A204.1 (cell line): ENCODE measurements at regions not wholly inside any gene's neighbourhood (a gene's known extent, or its start where the extent isn't known, plus 50 kb on each side); places are given as distances from the start of the nearest gene placed in this dataset.
A peak's percentile ranks its signal among the peaks of the same experiment; 100 is the strongest.
"Not testable (repeated sequence)": the region's sequence is repeated elsewhere in the genome, so short reads cannot be mapped to it uniquely, and the experiment has no call there.

Source experiments
- FAIRE-seq: peaks from 2 replicates; lab custom pipeline; 2012; peaks lifted over from hg19 to GRCh38; lab: Jason Lieb, UNC

DNA sequence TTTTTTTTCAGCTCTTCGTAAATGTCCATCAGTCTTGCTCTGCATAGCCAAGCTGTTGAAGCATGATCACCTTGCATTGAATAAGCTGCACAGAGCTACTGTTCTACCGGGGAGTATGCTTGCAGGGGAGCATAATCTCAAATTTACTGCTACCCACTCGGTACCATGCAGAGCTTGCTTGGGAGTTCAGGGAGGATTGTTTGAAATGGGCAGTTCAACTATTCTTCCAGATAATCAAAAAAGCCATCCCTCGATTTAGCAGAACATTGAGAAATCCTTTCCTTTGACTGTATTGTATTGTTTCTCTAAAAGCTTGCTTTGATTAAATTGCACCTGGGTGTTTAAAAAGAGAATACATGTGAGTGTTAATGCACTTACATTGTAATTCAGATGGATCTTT is 332.6 kb downstream of the UTRN start:
- no peak for FAIRE-seq

DNA sequence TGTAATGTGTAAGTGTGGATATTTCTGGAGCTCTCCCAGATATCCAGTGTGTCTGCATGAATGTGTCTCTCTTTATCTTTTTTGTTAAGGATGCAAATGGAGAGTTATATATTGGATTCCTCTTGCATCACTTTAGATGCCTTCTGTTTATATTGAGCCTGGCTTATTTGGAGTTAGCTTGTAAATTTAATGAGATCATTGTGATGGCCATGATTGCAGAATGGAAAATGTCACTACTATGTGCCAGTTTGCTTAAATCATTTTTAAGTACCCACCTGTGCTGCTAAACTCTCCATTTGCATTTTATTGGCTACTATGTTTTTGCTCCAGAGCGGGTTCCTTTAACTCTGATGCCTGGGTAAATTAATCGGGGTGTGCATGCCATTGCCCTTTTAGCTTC is 334.8 kb downstream of the UTRN start:
- FAIRE-seq: no peak

DNA sequence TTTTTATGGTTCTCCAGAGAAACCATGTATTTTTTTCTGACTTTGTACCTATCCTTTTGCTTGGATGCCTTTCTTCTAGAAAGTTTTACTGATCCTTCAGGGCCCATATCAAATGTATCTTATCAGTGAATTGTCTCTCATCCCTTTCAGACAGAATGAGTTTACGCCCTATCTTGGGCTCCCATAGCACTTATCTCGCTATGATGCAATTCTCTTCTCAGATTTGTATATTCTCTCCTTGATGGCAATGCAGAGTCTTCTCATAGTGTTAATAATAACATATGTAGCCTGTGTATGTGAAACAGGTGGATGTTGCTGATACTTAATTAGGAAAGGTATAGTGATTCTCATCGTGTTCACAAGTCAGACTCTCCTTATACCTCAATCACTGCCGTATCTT is 336.2 kb downstream of the UTRN start:
- no peak for FAIRE-seq

DNA sequence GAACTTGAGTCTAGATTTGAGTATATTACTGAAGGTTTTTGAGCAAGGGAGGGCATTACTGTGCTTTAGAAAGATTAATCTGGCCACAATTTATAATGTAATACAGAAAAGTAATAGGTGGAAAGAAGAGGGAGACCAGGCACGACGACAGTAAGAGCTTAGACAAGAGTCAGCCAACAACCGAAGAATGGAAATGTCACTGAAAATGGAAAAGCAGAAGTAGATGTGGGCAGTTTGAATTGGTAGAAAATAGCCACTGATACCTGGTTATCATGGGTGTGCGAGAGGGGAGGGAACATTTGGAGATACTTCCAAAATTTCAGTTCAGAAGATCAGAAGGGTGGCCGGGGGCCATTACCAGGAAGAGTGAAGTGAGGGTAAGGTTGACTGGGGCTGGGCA is 339.1 kb downstream of the UTRN start:
- FAIRE-seq: no peak

DNA sequence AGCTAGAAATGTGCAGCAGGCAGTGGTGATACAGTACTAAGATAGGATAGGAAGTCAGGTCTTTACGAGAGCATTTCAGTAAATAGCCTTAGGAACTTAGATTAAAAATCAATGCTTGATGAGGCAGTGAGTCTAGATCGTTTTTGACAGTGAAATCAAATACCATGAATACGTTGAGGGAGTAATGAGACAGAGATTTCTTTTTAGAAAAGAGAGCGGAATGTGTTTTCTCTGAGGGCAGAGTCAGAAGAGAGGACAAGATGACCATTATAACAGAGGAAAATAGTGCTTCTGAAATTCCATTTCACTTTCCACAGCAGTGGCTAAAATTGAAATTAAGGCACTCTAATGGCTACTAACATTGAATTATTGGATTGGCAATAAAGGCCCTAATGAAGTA is 339.6 kb downstream of the UTRN start:
- FAIRE-seq: no peak

DNA sequence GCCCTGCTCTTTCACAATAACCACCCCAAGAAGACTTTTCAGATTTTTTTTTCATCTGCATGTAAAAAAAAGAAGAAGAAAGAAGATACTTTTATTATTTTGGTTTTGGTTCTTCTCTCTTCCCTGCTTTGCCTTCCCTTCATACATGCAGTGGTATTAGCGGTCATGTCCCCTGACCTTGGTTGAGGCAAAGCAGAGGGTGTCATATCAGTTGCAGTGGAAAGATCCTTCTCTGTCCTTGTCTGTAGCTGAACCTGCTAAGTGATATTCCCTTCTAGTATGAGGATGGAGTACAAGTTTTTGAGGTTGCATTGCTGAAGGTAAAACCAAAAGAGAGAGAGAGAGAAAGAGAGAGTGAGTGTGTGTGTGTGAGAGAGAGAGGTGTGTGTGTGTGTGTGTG is 345.7 kb downstream of the UTRN start:
- no peak for FAIRE-seq

DNA sequence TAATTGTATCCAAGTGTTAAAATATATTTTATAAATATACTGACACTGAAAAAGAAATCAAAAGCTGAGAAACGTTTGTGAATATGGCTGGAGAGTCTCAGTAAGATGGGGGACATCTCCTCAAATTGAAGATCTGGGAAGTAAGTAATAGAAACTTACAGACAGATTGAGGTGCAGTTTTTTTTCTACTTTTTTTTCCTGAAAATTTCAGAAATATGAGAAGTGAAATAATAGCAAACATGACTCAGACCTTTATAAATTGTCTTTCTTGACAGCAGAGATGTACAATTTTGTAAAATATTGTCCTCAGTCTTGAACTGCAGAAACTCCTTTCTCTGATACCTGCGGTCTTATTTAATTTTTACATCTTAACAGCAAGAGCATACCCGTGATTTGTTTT is 347.1 kb downstream of the UTRN start:
- FAIRE-seq: no peak

DNA sequence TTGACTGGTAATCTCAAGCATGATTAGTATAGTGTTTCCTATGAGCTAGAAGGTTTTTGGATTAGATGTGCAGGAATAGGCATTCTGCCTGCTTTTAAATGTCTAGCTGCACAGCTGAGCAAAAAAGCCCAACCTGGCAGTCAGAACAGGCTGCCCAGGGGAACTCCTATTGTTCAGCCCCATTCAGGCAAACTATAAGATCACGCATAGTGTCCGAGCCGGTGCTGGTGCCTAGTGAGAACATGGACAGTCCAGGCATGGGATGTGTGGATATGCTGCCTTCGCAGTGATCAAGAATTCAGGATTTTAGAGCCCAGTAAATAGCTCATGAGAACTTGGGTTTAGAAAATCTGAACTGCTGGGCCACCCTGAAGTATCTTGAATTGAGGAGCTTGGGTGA is 348.8 kb downstream of the UTRN start:
- FAIRE-seq: no peak

DNA sequence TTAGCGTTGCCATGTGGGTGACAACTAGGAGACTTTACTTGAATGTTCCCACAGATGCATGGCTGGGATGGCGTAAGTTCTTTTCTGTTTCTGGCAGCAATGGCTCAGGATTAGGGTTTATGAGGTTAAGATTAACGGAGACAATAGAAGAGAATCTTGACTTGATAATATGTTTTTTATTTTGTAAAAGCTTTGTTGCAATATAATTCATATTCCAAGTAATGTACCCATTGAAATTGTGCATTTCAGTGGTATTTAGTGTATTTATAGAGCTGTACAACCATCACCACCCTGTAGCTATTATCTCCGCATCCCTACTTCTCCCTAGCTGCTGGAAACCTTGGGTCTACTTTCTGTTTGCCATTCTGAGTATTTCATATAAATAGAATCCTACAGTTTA is 349.2 kb downstream of the UTRN start:
- no peak for FAIRE-seq

DNA sequence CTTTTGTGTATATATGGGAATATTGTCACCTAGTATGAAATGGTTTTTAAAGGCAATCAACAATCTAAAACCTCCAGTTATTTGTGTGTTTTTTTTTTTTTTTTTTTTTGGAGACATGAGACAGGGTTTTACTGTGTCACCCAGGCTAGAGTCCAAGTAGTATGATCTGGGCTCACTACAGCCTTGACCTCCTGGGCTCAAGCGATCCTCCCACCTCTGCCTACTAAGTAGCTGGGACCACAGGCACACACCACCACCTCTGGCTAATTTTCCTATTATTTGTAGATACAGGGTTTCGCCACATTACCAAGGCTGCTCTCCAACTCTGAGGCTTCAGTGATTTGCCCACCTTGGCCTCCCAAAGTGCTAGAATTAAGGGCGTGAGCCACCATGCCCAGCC is 349.9 kb downstream of the UTRN start:
- FAIRE-seq: no peak

DNA sequence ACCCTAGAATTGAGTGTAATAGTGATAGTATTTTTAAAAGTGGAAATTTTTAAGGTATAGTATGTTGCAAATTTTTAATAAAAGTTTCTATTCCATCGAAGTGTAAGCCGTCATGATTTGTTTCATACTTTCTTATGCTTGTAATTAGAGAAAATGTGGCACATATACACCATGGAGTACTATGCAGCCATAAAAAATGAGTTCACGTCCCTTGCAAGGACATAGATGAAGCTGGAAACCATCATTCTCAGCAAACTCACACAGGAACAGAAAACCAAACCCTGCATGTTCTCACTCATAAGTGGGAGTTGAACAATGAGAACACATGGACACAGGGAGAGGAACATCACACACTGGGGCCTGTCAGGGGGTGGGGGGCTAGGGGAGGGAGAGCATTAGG is 350.9 kb downstream of the UTRN start:
- not testable (repeated sequence) for FAIRE-seq

DNA sequence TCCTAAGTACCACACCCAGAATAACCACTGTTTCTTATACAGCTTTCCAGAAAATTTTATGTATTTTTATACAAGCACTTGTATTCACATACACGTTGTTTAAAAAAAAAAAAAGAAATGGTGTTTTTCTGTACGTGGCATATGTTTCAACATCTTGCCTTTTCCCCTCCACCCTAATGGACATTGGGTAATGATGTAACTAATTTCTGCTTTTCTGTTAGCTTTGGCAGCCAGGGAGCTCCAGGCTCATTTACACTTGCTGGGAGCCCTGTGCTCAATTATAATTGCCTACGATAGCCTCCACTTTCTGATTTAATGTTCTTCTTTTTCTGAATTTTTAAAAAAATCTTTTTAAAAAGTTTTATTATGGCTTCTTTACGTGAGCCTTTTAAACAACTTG is 352.4 kb downstream of the UTRN start:
- no peak for FAIRE-seq

DNA sequence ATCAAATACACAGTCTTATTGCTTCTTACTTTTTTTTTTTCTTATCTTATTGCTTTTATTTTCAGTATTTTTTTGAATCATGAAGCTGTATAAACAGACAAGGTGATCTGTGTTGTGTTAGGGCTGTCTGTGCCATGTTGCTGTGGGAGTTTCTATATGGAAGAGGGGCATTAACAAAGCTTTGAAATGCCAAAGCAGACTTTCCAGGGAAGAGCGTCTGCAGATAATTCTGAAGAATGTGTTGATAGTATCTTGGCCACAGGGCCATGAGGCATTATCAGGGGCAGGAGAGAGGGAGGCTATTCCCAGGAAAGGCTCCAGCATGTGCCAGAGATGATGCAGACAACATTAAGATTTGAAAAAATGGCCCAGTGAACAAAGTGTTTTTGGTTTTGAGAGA is 354.5 kb downstream of the UTRN start:
- FAIRE-seq: no peak

DNA sequence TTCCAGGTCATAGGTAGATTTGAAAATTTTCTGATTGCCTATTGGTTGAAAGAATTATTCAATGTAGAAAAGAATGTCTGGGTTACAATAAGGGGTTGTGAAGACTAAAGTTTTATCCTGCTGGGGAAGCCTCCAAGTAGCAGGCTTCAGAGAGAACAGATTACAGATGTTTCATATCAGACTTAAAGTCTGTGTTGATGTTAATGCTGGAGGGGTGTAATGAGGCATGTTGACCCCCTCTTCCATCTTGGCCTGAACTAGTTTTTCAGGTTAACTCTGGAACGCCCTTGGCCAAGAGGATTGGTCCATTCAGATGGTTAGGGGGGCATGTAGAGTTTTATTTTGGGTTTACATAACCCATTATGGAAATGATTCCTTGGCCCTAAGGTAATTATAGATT is 356.2 kb downstream of the UTRN start:
- FAIRE-seq: no peak

DNA sequence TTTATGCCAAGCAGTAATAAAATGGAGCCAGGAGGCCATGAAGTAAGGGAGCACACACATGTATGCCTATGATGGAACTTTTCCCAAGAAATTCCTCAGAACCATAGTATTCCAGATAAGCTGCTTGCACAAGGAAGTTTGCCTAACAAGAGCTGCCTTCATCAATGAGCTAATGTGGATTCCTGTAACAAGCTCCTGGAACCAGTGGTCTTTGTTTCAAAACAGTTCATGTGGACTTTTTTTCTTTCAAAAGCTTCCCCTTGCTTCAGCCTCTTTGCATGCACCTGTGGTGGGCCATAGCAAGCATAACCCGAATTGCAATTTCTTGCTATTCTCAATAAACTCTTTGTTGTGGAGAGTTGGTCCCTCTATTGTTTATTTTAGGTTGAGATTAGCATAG is 359.6 kb downstream of the UTRN start:
- no peak for FAIRE-seq

DNA sequence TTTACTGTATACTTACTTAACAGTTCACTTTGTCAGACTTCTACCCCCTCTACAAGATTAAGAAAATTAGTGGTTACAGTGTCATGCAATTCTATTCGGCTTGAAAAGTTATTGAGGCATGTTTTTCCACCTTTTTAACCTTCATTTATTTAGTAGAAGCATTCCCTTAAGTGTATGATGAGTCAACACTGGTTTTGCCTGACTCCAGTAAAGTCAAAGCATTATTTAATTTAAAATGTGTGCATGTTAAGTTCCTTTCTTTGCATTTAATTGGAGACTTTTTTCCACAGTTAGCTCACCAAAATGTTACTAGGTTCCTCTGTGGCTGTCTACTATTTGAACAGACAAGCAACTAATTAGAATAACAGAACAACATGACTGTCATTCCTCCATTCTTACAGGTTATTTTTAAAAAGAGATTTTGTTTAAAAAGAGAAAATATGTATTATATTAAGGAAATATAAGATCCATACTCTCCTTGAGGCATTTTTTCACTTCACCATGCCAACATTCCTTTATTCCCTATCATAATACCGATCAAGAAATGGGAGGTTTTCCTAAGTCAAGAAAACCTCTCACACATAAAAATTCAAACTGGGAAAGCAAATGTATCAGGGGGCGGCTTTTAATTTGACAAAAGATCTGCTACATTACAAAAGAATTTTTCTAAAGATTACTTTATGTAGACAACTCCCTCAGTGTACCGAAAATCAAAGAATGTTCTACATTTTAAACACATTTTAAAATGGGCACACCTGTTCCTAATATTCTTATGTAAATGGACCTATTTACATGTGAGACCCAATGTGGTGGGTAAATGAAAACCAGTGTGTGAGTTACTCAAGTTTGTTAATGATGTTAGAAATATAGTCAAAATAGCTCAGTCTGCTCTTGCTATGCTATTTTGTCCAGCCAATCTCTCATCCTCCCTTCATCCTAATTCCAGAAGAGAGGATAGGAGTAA is 361.2 kb downstream of the UTRN start:
- no peak for FAIRE-seq

DNA sequence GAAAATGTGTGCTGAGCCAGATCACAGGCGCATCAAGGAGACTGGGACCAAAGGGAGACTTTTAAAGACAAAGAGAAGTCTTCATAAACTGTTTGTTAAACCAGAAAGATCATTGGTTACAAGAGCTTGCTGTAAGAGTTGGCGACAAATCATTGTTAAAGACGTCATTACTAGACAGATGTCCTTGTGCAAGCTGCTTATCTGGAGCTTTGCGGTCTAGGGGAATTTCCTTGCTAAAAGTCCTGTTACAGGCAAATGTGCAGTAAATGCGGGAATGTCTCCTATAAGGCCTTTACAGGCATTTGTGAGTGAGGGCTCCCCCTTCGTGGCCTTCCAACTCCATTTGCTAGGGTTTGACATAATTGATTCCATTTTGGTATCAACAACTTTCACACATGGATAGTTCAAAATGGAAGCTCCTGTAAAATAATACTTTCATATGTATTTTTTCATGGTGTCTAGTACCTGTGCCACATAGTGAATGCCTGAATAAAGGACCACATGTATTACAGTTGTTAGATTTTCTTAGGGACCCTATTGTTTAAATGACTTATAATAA is 362.4 kb downstream of the UTRN start:
- no peak for FAIRE-seq

DNA sequence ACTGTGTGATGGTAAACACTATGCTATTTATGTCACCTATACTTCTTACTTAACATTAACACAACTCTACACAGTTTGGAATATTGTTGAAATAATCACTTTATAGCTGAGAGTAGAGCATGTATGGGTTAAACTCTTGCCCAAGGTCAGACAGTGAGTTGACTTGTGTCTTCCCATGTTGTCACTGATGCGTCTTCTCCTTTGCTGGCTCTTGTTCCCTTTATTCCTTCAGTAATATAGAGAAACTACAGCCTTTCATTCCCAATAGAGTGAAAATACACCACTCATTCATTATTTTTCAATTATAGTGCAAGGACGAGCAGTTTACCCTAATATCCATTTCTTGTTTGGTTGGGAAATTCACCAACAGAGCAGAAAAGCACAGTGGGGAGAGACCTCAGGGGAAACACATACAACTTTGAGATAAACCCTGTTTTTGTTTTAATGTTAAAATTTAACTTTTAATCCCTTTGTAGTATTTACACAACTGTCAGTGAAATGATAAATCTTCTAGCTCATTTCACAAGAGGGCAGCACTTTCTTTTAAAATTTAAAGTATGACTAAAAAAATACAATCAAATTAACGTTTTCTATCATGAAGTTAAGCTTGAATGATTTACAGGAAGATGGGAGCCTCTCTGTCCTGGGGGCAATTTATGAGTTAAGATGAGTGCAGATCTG is 363.0 kb downstream of the UTRN start:
- peak; percentile 68 for FAIRE-seq

DNA sequence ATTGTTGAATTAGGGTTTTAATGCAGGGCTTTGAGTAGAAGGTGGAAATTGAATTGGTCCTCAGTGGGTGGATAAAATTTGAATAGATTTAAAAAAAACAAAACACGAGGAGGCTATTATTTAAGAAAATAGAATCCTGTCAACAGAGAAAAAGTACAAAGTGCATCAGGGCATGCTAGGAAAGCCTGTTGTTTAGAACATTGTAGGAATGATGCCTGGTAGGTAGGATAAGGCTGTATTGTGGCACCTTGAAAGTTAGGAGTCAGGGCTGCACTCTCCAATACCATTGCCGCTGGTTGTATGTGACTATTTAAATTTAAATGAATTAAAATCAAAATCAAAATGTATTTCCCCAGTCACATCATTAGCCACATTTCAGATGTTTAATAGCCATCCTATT is 363.9 kb downstream of the UTRN start:
- FAIRE-seq: no peak

DNA sequence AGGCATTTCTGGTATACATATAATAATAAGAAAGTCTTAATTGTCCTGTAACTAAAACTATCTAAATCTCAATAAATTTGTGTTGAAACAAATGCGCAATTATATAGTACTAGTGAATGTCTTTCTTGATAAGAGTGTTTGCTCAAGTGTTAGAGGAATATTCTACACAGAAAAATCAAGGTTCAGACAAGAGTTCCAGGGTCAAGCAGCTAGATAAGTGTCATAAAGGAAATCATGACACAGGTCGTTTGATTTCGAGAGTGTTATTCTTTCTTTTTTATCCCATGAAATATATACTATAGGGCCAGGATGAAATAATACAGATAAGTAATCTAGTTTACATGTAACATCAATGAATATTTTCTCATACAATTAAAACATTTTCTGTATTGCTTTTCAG is 366.1 kb downstream of the UTRN start:
- FAIRE-seq: no peak

DNA sequence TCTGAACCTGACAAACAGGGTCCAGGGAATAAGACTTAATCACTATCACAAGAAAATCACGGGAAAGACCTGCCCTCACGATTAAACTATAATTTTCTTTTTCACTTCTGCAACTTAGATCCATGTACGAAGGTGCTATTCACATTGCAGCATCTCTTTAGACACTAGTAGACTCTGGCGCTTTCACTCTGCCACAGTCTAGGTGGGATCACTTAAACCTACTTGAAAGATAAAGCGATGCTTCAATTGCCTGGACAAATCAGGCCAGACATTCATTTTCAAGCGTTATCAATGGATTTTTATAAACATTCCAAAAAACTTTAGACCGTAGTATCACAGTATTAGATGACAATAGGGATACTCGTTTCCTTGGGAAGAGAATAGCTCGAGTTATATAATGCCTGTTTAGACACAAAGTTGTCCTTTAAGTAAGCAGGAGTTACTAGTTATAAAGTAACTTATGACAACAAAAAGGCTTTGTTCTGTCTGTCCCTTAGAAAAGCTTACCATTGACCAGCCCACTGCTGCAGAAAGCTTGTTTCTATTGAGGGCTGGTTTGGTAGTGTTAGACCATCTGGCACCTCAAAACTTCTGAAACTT is 367.3 kb downstream of the UTRN start:
- FAIRE-seq: no peak

DNA sequence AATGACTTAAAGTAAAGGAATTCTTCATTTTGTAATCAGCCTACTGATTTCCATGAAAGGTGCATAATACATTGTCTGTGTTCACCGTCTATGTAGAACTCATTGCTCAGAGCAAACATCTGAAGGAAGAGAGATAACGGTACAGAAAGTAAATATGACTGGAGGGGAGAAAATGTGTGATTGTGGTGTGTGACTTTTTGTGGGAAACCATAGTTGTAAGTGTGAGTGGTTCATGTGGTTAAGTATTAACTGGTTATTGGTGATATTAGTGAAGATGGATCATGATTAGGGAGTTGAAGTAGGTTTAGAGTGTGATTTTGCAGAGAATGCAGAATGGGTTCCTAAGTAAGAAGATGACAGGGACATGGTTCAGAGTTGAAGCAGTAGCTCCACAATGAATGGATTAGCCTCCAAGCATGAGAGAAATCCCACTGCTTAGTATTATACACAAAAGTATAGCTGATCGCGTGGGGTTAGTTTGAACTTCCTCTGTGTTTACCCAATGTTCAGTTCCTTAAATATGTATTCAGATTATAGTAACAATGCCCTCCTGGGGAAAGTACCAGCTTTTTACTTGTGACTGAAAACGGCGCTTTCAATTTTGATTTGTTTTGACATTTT is 368.9 kb downstream of the UTRN start:
- no peak for FAIRE-seq

DNA sequence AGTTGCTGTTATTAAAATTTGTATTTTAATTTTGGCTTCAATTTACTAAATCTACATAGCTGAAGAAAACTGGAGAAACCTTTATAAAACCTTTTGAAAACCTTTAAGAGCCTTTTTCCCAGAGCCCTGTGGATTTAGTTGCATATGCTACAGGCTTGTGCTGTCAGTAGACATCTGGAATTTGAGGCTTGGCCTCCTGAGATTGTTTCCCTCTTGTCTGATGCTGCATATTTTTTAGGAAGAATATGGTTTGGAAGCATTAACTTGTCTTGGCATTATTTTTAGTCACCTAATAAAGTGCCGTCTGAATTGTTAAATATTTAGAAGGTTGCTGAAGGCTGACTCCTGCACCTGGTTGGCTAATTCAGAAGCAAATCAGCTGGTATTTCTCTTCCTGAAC is 369.4 kb downstream of the UTRN start:
- no peak for FAIRE-seq
